Dedifferentiated amniotic fluid mesenchymal stem cell (primary cell): ENCODE measurements at regions not wholly inside any gene's neighbourhood (a gene's known extent, or its start where the extent isn't known, plus 50 kb on each side); places are given as distances from the start of the nearest gene placed in this dataset.

Experiments
- DNase-seq: peaks from one replicate; pipeline ENCODE4 v3.0.0-alpha.2; 2016; ENCODE audit errors: extremely low spot score

DNA sequence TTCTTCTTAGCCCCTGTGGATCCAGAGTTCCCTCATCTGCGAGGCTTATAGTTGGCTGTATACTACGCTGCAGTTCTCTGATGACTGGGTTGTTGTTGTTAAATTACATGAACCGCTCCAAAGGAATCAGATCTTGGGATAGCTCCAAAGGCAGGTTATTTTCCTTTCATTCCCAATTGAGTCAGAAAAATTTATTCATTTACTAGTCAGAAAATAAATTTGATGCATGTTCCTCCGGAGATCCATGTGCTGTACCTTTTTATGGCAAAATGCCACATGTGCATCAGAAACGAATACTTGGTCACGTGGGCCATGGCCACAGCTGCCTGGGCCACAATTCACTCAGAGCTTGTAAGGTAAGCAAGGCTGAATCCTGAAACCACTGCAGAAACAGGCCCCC is 304.0 kb downstream of the NR2F1-AS1 start:
- no peak for DNase-seq

DNA sequence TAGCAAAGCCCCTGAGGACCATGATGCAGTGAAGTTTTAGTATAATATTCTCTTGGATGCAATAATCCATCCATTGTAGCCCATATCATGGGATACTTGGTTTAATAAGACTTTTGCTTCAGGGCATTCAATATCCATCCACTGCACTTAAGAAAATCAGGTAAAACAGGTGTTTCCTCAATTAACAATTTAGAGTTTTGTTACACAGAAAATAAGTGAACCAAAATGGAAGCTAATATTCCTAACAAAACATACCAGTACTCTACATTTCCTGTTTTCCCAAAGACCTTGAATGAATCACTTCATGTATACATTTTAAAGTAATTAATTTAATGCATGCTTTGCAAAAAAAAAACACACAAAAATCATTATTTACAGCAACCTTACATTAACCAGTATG is 305.6 kb downstream of the NR2F1-AS1 start:
- DNase-seq: no peak

DNA sequence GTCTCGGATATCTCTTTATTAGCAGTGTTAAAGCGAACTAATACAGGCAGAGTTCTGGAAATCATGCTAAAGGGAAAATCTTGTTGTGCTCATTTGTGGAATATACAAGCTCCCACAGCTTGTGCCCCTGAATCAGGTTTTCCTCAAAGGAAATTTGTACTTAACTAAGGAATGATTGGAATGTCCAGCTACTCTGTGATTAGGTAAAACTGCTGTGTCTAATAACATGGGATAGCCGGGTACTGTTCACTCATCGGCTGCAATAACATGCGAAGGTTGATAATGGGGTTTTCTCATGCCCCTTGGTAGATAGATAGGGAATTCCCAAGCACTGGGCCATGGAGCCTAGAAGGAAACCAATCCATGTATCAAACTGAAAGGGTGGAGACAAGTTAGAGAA is 306.7 kb downstream of the NR2F1-AS1 start:
- DNase-seq: no peak

- DNase-seq: no peak
Observed at GRCh38 chr5:93273176-93273575, 307.8 kb downstream of the NR2F1-AS1 start.

DNA sequence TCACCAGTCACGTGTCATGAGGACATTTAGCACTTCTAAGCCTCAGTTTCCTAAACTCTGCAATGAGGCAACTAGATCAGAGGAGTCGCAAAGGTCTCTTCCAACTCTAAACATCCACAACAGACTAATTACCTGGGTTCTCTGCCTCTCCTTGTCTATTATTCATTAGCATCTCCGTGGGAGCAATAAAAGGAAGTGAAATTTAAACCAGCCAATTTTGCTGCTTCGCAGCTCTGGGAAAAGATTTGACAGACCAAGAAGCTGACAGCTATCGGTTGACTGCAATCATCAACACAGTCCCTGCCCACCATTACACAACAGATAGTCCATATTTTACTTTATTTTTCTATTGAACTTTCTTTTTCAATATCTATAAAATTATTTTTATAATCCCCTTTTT is 308.9 kb downstream of the NR2F1-AS1 start:
- no peak for DNase-seq

GRCh38 chr5:93267736-93268135 is 313.3 kb downstream of the NR2F1-AS1 start:
- DNase-seq: no peak

DNA sequence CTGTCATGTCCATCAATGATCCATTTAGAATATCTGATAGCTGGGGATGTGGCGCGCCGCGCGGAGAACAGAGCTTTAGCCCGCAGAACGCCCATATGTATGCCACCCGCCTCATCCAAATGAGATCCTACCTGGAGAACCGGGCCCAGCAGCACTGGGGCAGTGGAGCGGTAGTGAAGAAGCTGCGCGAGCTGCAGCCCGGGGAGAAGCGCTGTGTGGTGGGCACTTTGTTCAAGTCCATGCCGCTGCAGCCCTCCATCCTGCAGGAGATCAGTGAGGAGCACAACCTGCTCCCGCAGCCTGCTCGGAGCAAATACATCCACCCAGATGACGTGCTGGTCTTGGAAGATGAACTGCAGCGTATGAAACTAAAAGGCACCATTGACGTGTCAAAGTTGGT is 313.7 kb downstream of the NR2F1-AS1 start:
- DNase-seq: no peak

DNA sequence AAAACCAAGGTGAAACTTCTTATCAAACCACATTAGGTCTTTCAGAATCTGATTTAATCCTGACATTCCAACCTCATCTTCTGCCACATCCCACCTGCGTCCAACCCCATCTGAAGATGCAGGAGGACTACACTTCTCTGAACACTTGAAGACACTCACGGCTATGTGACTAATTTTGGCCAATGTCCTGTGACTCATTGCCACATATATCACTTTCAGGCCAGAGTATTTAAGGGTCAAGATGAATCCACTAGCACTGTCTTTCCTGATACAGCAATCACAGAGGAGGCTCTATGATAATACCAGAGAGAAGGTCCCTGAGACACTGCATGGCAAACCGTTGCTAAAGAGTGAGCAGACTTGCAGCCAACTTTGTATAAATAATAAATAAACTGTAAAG is 323.4 kb downstream of the NR2F1-AS1 start:
- DNase-seq: no peak

GRCh38 chr5:93255796-93256195 is 325.2 kb downstream of the NR2F1-AS1 start:
- DNase-seq: no peak

DNA sequence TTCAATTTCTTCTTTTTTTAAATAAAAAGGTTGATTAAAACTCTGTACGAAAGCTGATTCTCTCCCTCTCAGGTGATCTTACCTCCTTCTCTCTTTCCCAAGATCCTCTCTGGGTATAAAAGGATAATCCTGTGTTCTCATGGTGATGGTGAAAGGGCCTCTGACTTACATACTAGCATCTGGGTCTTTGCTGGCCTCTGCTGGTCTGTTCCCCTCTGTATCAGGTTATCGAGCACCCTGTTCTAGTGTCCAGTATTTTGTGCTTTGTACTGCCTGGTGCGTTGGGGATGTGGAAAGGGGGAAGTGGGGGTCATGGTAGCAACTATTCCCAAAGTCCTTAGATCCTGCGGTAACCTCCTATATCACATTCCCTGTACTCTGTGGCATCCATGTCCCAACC is 328.9 kb downstream of the NR2F1-AS1 start:
- no peak for DNase-seq

DNA sequence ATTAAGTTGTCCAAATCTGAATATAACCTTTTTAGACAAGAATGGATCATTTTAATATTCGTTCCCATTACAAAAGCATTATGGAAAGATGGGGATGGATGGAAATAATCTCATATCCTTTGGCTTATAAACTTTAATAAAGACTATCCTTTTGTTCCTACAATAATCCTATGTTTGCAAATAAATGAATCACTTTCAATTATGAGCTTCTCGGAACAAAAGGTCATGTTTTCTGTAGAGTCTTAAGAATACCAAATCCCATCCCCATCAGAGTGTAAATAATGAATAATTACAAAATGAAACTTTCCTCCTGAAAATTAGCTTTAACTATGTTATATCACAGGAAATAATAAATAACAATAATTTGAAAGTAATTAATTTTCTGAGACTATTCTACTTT is 329.7 kb downstream of the NR2F1-AS1 start:
- DNase-seq: no peak

GRCh38 chr5:93250424-93250823 is 330.6 kb downstream of the NR2F1-AS1 start:
- no peak for DNase-seq

- DNase-seq: no peak
Observed at GRCh38 chr5:93249651-93250289, 331.2 kb downstream of the NR2F1-AS1 start.

DNA sequence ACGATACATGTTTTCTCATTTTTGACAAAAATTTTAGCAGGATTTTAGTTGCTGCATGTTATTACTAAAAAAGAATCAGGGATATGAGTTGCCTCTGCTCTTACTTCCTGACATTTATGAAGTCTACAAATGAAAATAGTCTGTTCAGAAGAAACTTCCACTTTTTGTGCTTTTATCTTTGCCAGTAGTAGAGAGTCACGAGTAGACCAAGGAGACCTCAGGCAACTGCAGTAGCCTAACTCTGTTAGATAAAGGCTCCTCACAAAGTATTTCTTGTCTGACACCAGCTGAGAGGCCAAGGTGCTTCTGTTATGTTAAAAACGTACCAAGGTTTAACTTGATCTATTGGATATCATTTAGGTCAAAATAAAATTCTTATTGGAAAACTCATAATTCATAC is 333.9 kb downstream of the NR2F1-AS1 start:
- no peak for DNase-seq

DNA sequence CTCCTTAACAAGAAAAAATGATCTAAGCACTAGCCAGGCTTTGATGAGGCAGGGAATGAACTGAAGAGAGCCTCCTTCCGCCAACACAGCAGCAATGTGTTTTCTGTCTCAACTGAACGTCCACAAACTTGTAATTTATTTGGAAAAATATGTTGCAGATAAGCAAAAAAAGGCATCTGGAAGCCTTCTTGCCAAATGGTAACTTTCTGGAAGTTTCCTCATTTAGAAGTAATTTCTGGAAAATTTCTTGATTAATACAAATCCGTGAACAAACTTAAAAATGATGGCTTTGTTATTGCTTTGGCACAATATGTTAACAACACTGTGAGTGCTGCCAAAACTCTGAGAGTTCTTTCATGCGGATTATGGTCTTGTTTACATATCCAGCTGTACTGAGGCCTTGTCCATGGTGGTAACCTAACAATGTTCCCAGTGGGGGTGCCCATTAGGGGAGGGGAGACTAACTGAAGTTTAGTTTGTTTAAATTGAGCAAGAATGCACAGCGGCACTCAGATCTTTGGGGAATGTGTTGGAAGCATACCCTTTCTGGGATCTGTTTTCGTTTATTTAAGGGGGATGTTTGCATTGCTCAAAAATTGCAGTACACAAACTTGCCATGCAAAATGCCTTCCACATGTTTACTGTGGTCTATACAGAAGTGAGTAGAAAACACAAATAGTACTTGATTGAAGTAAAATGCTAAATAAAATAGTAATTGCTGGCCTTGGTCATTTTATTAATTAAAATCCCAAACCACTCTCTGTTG is 334.7 kb downstream of the NR2F1-AS1 start:
- peak; percentile 37 for DNase-seq

DNA sequence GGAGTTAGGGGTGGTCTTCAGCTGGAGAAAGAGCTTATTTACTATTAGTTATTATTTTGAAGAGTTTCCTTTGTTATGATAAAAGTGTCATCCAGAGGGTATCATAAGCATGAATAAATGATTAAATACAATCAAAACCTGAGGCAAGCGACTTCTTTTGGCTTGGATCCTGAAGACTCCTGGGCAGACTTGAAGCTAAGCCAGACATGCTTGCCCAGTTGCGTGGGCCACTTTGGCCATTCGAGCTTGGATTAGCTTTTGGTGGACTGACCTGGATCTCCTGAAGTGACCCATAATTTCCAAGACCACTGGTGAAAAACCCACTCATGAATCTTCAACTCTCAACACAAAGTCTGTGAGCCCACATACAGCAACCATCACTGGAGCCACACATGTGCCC is 335.8 kb downstream of the NR2F1-AS1 start:
- DNase-seq: no peak

GRCh38 chr5:93243481-93243880 is 337.5 kb downstream of the NR2F1-AS1 start:
- DNase-seq: no peak

GRCh38 chr5:93240228-93240834 is 340.7 kb downstream of the NR2F1-AS1 start:
- no peak for DNase-seq

DNA sequence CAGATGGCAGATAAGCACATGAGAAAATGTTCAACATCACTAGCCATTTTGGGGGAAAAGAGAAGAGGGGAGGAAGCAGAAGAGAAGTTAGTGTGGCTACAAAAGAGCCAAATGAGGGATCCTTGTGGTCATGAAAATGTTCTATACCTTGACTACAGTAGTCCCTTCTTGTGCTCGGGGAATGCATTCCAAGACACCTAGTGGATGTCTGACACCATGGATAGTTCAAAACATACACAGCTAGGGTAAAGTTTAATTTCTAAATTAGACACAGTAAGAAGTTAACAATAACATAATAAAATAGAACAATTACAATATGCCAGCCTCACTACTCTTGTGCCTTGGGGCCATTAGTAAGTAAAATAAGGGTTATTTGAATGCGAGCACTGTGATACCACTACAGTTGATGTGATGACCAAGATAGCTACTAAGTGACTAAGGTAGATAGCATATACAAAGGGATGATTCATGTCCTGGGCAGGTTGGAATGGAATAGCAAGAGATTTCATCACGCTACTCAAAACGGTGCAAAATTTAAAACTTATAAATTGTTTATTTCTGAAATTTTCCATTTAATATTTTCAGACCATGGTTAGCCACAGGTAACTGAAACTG is 344.1 kb downstream of the NR2F1-AS1 start:
- no peak for DNase-seq

GRCh38 chr5:93235761-93236160 is 345.3 kb downstream of the NR2F1-AS1 start:
- no peak for DNase-seq

- no peak for DNase-seq
Observed at GRCh38 chr5:93226202-93226735, 354.8 kb downstream of the NR2F1-AS1 start.

- DNase-seq: no peak
Observed at GRCh38 chr5:93225748-93226147, 355.3 kb downstream of the NR2F1-AS1 start.
